Neural progenitor cell (in vitro differentiated cells): ENCODE measurements at regions not wholly inside any gene's neighbourhood (a gene's known extent, or its start where the extent isn't known, plus 50 kb on each side); places are given as distances from the start of the nearest gene placed in this dataset.

Experiments used
- DNase-seq: peaks from one replicate; pipeline ENCODE4 v3.0.0-alpha.2; 2016; ENCODE audit warnings: low spot score
- H2AFZ ChIP-seq: fragments of 200-600 bp; sonication (generic); replicated peaks from 2 replicates; pipeline ENCODE4 v1.6.1; 2016; ENCODE audit warnings: antibody characterized with exemption
- H3F3A ChIP-seq: fragments of 200-600 bp; sonication (generic); 2 replicates; pipeline ENCODE4 v1.6.1; 2016; ENCODE audit warnings: antibody characterized with exemption, low read depth
- H3K27ac ChIP-seq: fragments of 200-600 bp; sonication (generic); 2 replicates; pipeline ENCODE4 v1.5.1; 2016; ENCODE audit warnings: mild to moderate bottlenecking
- H3K27me3 ChIP-seq: fragments of 200-600 bp; sonication (generic); 2 replicates; pipeline ENCODE4 v1.6.1; 2016; ENCODE audit warnings: mild to moderate bottlenecking, moderate library complexity
- H3K36me3 ChIP-seq: fragments of 200-600 bp; sonication (generic); 2 replicates; pipeline ENCODE4 v1.5.1; 2016
- H3K4me1 ChIP-seq: fragments of 200-600 bp; sonication (generic); 2 replicates; pipeline ENCODE4 v1.6.1; 2016; ENCODE audit warnings: mixed run types
- H3K4me2 ChIP-seq: fragments of 200-600 bp; sonication (generic); 2 replicates; pipeline ENCODE4 v1.6.1; 2016
- H3K4me3 ChIP-seq: fragments of 200-600 bp; sonication (generic); 2 replicates; pipeline ENCODE4 v1.5.1; 2016
- H3K79me2 ChIP-seq: fragments of 200-600 bp; sonication (generic); 2 replicates; pipeline ENCODE4 v1.6.1; 2016; ENCODE audit warnings: low read depth
- H3K9ac ChIP-seq: fragments of 200-600 bp; sonication (generic); 2 replicates; pipeline ENCODE4 v1.6.1; 2016
- H3K9me3 ChIP-seq: fragments of 200-600 bp; sonication (generic); 2 replicates; pipeline ENCODE4 v1.5.1; 2016; ENCODE audit warnings: low read depth
- H4K20me1 ChIP-seq: fragments of 200-600 bp; sonication (generic); 2 replicates; pipeline ENCODE4 v1.6.1; 2016; ENCODE audit warnings: low read depth
- H3K27ac Mint-ChIP-seq: 3 replicates; pipeline ENCODE4 v1.8.0; 2021; ENCODE audit warnings: mixed read lengths
- H3K27me3 Mint-ChIP-seq: 2 replicates; pipeline ENCODE4 v1.8.0; 2022; ENCODE audit warnings: low read depth, mild to moderate bottlenecking, inconsistent platforms, moderate library complexity, mixed read lengths; ENCODE audit not compliant: insufficient read depth
- H3K36me3 Mint-ChIP-seq: 3 replicates; pipeline ENCODE4 v1.8.0; 2021; ENCODE audit warnings: mixed read lengths
- H3K4me1 Mint-ChIP-seq: 3 replicates; pipeline ENCODE4 v1.8.0; 2021; ENCODE audit warnings: mixed read lengths
- H3K4me3 Mint-ChIP-seq: 3 replicates; pipeline ENCODE4 v1.8.0; 2021; ENCODE audit warnings: mild to moderate bottlenecking, moderate library complexity, mixed read lengths
- H3K9me3 Mint-ChIP-seq: 3 replicates; pipeline ENCODE4 v1.8.0; 2020; ENCODE audit warnings: mixed read lengths
- EZH2 ChIP-seq: fragments of 200-600 bp; sonication (generic); IDR thresholded peaks from 2 replicates; pipeline ENCODE4 v1.6.1; 2017; ENCODE audit warnings: antibody characterized with exemption, mild to moderate bottlenecking, moderate library complexity
- EZH2phosphoT487 ChIP-seq: fragments of 200-600 bp; sonication (generic); IDR thresholded peaks from 2 replicates; pipeline ENCODE4 v1.6.1; 2017; ENCODE audit warnings: antibody characterized with exemption
- TF ChIP-seq, protein P1 (sequence below): fragments of 200-600 bp; sonication (generic); IDR thresholded peaks from 2 replicates; pipeline ENCODE4 v1.5.1; 2017; ENCODE audit warnings: antibody characterized with exemption, mild to moderate bottlenecking

- Histone ChIP-seq H3K9ac (no peak overlapping the region), H3K4me2 (no peak overlapping the region), H2AFZ (no peak overlapping the region), H3F3A (no peaks in the 10 kb centered on the region), H3K27ac (no peak overlapping the region), H3K27me3 (no peaks in the 10 kb centered on the region), H3K4me1 (no peaks in the 10 kb centered on the region), H4K20me1 (no peaks in the 10 kb centered on the region), H3K79me2 (no peaks in the 10 kb centered on the region), H3K9me3 (no peaks in the 10 kb centered on the region), H3K4me3 (no peak overlapping the region), H3K36me3 (no peaks in the 10 kb centered on the region)
- DNase-seq, result no peak
- no peaks in the 10 kb centered on the region for H3K36me3 Mint-ChIP-seq
- H3K27ac Mint-ChIP-seq, result no peak overlapping the region
- no peaks in the 10 kb centered on the region for H3K27me3 Mint-ChIP-seq
- TF ChIP-seq, protein P1, sequence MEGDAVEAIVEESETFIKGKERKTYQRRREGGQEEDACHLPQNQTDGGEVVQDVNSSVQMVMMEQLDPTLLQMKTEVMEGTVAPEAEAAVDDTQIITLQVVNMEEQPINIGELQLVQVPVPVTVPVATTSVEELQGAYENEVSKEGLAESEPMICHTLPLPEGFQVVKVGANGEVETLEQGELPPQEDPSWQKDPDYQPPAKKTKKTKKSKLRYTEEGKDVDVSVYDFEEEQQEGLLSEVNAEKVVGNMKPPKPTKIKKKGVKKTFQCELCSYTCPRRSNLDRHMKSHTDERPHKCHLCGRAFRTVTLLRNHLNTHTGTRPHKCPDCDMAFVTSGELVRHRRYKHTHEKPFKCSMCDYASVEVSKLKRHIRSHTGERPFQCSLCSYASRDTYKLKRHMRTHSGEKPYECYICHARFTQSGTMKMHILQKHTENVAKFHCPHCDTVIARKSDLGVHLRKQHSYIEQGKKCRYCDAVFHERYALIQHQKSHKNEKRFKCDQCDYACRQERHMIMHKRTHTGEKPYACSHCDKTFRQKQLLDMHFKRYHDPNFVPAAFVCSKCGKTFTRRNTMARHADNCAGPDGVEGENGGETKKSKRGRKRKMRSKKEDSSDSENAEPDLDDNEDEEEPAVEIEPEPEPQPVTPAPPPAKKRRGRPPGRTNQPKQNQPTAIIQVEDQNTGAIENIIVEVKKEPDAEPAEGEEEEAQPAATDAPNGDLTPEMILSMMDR, result no peak
- no peak for TF ChIP-seq EZH2
- no peak for TF ChIP-seq EZH2phosphoT487
- H3K4me3 Mint-ChIP-seq, result no peak overlapping the region
- no peaks in the 10 kb centered on the region for H3K4me1 Mint-ChIP-seq
- H3K9me3 Mint-ChIP-seq, result no peaks in the 10 kb centered on the region
Measured at GRCh38 chr3:81249540-81250029, 511.9 kb downstream of the GBE1 start.

GRCh38 chr3:81245501-81245900 lies 515.9 kb downstream of the GBE1 start:
- peaks cover 3% of the 10 kb centered on the region for H3K4me1 Mint-ChIP-seq
- DNase-seq, result no peak

DNA sequence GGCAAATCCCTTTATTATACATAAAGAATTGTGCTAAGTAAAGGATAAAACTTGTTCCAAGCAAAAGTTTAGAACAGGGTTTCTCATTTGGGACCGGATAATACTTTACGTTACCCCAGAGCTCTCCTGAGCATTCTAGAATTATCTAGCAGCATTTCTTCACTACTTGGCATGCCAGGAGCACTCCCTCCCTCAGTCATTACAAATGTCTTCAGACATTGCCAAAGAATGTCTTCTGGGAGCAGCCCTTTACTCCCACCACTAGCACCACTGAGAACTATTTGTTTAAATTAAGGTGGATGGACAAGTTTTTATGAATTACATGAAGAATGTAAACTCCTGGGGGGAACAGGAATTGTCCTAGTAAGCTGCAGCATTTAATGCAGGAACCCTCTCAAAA lies 516.4 kb downstream of the GBE1 start:
- H3K4me1 Mint-ChIP-seq, result peaks cover 3% of the 10 kb centered on the region
- H3K27me3 ChIP-seq, result no peaks in the 10 kb centered on the region

More at GRCh38 chr3:81245501-81245900, 515.9 kb downstream of the GBE1 start:
- Mint-ChIP-seq H3K27me3 (no peaks in the 10 kb centered on the region), H3K36me3 (no peaks in the 10 kb centered on the region), H3K27ac (no peak overlapping the region), H3K4me3 (no peak overlapping the region), H3K9me3 (no peaks in the 10 kb centered on the region)
- H4K20me1 ChIP-seq, result no peaks in the 10 kb centered on the region
- H3F3A ChIP-seq, result no peaks in the 10 kb centered on the region
- no peak overlapping the region for H3K4me2 ChIP-seq
- no peaks in the 10 kb centered on the region for H3K9me3 ChIP-seq
- no peak overlapping the region for H3K9ac ChIP-seq
- H3K27ac ChIP-seq, result no peak overlapping the region
- H3K79me2 ChIP-seq, result no peaks in the 10 kb centered on the region
- H3K4me1 ChIP-seq, result no peaks in the 10 kb centered on the region
- H3K4me3 ChIP-seq, result no peak overlapping the region
- TF ChIP-seq, protein P1, result no peak
- TF ChIP-seq EZH2phosphoT487 (no peak), EZH2 (no peak)
- no peaks in the 10 kb centered on the region for H3K36me3 ChIP-seq
- H3K27me3 ChIP-seq, result no peaks in the 10 kb centered on the region
- no peak overlapping the region for H2AFZ ChIP-seq

More for the DNA sequence above, 516.4 kb downstream of the GBE1 start:
- Mint-ChIP-seq H3K36me3 (no peaks in the 10 kb centered on the region), H3K4me3 (no peak overlapping the region), H3K27me3 (no peaks in the 10 kb centered on the region), H3K27ac (no peak overlapping the region), H3K9me3 (no peaks in the 10 kb centered on the region)
- no peak overlapping the region for H3K4me2 ChIP-seq
- DNase-seq, result no peak
- H2AFZ ChIP-seq, result no peak overlapping the region
- TF ChIP-seq, protein P1, result no peak
- TF ChIP-seq EZH2phosphoT487 (no peak), EZH2 (no peak)
- no peaks in the 10 kb centered on the region for H4K20me1 ChIP-seq
- no peaks in the 10 kb centered on the region for H3K79me2 ChIP-seq
- H3K4me3 ChIP-seq, result no peak overlapping the region
- H3K4me1 ChIP-seq, result no peaks in the 10 kb centered on the region
- H3K36me3 ChIP-seq, result no peaks in the 10 kb centered on the region
- H3K27ac ChIP-seq, result no peak overlapping the region
- no peaks in the 10 kb centered on the region for H3F3A ChIP-seq
- H3K9ac ChIP-seq, result no peak overlapping the region
- no peaks in the 10 kb centered on the region for H3K9me3 ChIP-seq
